HG03097 (cell line): ENCODE measurements at regions not wholly inside any gene's neighbourhood (a gene's known extent, or its start where the extent isn't known, plus 50 kb on each side); places are given as distances from the start of the nearest gene placed in this dataset.

Source experiments
- ATAC-seq: cut with Tn5 transposase; IDR thresholded peaks from one replicate; pipeline ENCODE4 v1.9.1; 2021; ENCODE audit not compliant: unreplicated experiment, low FRiP score

GRCh38 chr3:44045476-44046275 is 196.0 kb upstream of the TOPAZ1 start:
- ATAC-seq = peak; percentile 77

DNA sequence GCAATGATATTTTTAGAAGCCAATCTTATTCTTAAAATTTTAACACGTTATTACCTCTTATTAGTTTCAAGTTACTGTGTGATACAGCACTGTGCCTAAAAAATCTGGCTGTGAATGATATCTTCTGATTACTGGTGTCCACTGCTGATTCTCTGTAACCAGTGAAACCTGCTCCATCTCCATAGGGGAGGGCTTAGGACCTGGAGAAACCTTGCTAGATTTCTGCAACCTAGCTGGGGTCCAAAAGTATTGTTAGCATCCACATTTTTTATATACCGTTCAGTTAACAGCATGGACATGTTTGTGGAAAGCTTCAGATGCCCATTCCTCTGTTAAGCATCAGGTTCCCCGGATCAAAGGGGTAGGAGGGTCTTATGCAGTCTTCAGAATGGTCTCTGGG is 193.9 kb upstream of the TOPAZ1 start:
- ATAC-seq = no peak

DNA sequence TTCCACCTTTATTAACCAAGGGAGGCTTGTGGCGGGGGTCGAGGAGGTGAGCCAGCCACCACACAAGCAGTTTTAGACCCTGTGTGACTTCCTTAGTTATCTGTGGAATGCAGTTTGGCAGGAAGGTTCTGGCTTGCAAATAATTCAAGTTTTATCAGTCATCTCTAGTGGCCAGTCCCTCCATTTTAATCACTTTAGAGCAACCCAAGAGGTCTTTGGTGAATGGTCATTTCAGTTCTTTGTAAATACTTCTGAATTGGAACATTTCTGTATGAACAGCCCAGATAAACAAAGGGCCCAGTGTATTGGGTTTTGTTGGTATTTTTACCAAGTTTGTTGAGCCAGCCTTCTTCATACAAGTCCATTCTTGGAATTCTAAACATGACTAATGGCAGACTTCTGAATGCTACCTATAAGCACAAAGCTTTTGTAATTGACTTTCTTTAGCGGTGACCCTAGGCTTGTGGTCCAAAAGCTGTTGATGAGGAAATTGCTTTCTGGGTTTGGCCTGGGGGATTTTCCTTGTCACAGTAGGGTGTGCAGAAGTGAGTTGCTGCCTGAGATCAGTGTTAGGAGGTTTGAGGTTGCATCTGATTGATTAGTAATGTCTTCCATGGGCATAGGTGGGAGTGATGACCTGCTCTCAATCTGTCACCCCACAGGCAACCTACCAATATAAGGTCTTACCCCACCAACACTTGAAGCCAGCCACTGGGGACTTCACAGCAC is 193.3 kb upstream of the TOPAZ1 start:
- no peak for ATAC-seq

- no peak for ATAC-seq
These were observed 192.7 kb upstream of the TOPAZ1 start for GRCh38 chr3:44048949-44049348.

DNA sequence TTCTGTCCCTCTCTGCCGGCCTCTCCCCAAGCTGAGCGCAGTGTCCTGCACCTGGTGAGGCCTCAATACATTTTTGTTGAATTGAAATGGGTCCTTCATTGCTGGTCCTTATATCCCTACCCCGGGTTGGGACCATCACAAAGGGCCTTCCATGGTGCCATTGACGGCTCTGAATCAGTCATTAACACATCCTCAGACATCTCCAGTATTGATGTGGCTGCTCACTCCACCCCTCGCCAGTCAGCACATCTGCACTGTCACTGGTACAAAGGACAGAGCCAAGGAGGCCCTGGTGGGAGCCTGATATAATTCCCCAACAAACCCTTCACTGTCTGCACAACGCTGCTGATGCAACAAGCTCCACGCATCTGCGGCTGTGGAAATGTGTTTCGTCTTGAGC is 191.6 kb upstream of the TOPAZ1 start:
- ATAC-seq = no peak

GRCh38 chr3:44050867-44051266 is 190.8 kb upstream of the TOPAZ1 start:
- ATAC-seq = no peak

- ATAC-seq = no peak
These were observed 185.7 kb upstream of the TOPAZ1 start for GRCh38 chr3:44055951-44056350.

DNA sequence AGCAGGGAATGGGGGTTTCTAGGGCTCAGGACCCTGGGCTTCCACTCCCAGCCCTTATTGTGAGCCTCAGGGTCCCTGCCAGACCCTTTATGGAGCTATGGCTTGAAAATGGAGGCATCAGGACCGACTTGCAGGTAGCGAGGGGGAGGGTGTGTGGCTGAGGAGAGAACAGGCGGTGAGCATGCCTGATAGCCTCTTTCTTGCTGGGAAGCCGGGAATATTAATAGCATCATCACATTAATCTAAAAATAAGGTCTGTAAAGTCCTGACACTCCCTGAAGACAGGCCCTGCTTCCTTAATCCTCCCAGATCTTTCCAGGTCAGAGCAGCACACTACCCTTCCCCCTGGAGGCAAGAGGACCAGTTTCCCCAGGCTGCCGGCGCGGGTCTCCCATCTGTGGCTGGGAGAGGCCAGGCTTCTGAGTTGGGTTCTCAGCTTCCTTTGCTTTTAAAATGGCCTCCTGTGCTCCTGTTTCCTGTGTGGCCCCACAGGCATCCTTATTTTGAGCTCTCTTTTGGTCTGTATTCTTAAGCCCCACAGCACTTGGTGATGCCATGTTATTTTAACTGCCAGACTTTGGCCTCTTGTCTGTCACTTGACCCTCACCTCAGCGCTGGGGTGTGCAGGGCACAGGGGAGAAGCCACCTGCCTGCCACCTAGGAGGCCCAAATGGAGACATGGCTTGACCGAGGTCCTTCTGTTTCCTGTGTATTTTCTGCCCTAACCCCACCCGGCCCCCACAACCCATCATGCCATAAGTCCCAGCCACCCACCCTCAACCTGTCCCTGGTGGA is 185.0 kb upstream of the TOPAZ1 start:
- no peak for ATAC-seq

DNA sequence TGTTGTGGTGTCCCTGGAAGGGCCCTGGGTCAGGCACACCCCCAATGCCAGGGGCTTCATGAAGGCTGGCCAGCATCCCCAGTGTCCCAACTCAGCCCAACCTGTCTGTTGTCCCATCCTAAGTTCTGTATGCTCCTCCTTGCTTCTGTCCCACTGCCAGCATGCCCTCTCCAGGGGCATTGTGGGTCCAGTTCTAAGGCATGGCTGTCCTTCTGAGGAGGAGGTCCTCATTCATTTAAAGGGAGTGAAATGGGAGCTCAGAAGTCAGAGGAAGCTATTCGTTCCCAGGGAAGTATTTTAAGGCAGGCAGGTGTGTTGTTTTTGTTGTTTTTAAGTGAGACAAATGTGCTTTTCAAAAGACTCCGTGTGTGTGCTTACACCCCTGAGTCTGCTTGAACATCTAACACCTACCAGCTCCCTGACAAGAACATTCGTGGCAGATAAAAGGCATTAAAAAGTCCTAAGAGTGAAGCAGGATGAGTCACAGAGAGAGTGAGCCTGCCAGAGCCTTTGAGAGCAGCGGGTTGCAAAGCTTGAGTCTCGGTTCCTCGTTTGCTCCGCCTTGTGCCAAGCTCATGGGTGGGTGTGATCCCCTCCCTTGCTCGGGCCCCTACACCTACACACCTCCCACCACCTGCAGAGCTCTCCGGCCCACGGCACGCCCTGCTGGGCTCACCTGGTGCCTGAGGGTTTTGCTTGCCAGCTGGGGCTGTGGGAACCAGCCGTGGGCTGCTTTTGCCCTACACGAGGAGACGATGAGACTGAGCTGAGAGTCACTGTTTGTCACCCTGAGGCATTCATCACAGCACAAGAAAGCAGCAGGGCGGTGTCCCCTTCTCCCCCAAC is 183.4 kb upstream of the TOPAZ1 start:
- ATAC-seq = peak; percentile 66

GRCh38 chr3:44058868-44059203 is 182.8 kb upstream of the TOPAZ1 start:
- no peak for ATAC-seq

- no peak for ATAC-seq
These were observed 181.5 kb upstream of the TOPAZ1 start for GRCh38 chr3:44060164-44060563.

DNA sequence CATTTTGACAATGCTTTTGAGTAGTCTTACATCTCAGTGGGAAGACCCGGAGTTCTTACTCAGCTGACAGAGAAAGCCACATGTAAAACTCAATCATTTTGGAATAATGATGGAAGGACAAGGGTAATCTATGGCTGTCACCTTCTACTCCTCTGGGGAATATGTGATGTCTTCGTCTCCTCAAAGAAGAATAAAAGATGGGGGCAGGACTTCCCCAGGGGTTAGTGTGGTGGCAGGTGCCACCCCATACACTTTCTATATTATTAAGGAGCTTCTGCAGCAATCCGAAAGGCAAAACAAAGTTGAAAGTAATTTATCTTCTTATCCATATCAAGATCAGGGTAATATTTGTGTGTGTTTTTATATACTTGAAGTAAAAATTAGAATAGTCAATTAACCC is 180.4 kb upstream of the TOPAZ1 start:
- no peak for ATAC-seq

DNA sequence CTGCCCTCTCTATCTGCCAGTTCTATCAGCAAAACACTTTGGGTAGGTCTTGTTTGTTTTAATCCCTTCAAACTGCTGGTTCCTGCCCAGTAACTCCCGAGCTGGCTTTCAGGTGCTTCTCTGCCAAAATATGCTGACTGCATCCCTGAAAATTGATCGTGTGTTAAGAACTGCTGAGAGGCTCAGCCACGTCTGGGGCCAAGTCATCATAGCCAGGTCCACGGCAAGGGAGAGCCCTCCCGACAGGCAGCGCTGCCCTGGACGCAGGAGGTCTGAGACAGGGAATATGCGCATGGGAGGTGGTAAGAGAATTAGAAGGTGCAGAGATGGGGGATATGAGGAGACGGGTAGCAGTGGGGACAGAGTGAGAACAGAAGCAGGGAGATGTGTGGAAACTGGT is 179.7 kb upstream of the TOPAZ1 start:
- no peak for ATAC-seq

GRCh38 chr3:44065311-44066094 is 176.2 kb upstream of the TOPAZ1 start:
- ATAC-seq = no peak

GRCh38 chr3:44066806-44067205 is 174.9 kb upstream of the TOPAZ1 start:
- ATAC-seq = no peak

DNA sequence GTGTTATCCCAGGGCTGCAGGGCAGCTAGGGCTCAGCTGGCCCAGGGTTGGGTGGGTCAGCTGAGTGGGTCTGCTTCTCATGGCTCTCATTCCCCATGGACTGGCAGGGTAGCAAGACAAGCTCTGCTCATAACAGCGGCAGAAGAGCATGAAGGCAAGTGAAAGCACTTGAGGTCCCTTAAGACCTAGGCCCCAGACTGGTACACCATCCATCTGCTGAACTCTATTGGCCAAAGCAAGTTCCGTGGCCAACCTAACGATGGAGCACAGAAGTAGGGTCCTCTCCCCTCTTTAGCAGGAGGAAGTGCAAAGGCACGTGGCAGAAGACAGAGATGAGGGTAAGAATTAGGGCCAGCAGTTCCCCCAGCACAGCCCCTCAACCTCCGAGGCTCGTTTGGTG is 174.3 kb upstream of the TOPAZ1 start:
- no peak for ATAC-seq

DNA sequence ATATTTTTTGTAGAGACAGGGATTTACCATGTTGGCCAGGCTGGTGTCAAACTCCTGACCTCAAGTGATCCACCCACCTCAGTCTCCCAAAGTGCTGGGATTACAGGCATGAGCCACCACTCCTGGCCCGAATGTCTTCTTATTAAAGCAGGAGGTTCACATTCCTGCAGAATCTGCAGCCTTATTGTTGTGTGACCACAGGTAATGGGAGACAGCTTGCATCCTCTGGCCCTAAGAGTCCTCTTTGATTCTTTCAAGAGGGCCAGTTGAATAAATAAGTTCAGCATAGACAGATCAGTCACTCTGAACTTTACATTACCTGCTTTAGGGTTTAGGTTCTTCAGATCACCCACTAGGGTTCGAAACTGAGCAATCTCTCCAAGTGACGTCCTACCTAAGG is 172.9 kb upstream of the TOPAZ1 start:
- no peak for ATAC-seq

- no peak for ATAC-seq
These were observed 172.4 kb upstream of the TOPAZ1 start for GRCh38 chr3:44069276-44069675.

GRCh38 chr3:44070841-44071546 is 170.7 kb upstream of the TOPAZ1 start:
- ATAC-seq = no peak
